A673 (cell line): ENCODE measurements at regions not wholly inside any gene's neighbourhood (a gene's known extent, or its start where the extent isn't known, plus 50 kb on each side); places are given as distances from the start of the nearest gene placed in this dataset.
"Not testable (repeated sequence)": the region's sequence is repeated elsewhere in the genome, so short reads cannot be mapped to it uniquely, and the experiment has no call there.

Experiments used
- BruUV-seq: library from RNA; stranded (reverse); fragments of 400-500 nt; replicated peaks from 2 replicates; lab custom pipeline; 2021; lab: Mats Ljungman, UMichigan
- CTCF ChIA-PET: fragments of 300-600 bp; sonication (Branson Sonifier 250); formaldehyde crosslinking; loops from one replicate; lab custom pipeline; 2022; ENCODE audit warnings: antibody characterized with exemption; lab: Charles Lee
- POLR2A ChIA-PET: fragments of 300-600 bp; sonication (Branson Sonifier 250); formaldehyde crosslinking; loops from one replicate; lab custom pipeline; 2022; ENCODE audit warnings: antibody characterized with exemption; ENCODE audit not compliant: low non-redundant PET; lab: Charles Lee
- DNase-seq: peaks from one replicate; pipeline ENCODE4 v3.0.0-alpha.2; 2015; ENCODE audit warnings: low spot score
- H3K27ac ChIP-seq: fragments of 200-600 bp; sonication (generic); 2 replicates; pipeline ENCODE4 v1.5.1; 2016; ENCODE audit warnings: mixed run types, low read depth, mild to moderate bottlenecking, mixed read lengths, antibody characterized with exemption, low read length; ENCODE audit not compliant: poor library complexity, severe bottlenecking
- H3K27me3 ChIP-seq: fragments of 200-600 bp; sonication (generic); replicated peaks from 2 replicates; pipeline ENCODE4 v1.6.1; 2017; ENCODE audit warnings: mixed run types, low read depth, mild to moderate bottlenecking, mixed read lengths, antibody characterized with exemption, low read length; ENCODE audit not compliant: insufficient read depth, poor library complexity
- H3K36me3 ChIP-seq: fragments of 200-600 bp; sonication (generic); 2 replicates; pipeline ENCODE4 v1.6.1; 2016; ENCODE audit warnings: mixed run types, mild to moderate bottlenecking, mixed read lengths, antibody characterized with exemption, low read length; ENCODE audit not compliant: insufficient read depth, poor library complexity, severe bottlenecking
- H3K4me1 ChIP-seq: fragments of 200-600 bp; sonication (generic); 2 replicates; pipeline ENCODE4 v1.6.1; 2017; ENCODE audit warnings: mixed run types, mild to moderate bottlenecking, mixed read lengths, antibody characterized with exemption, low read length; ENCODE audit not compliant: insufficient read depth, poor library complexity, severe bottlenecking
- H3K4me3 ChIP-seq: fragments of 200-600 bp; sonication (generic); 2 replicates; pipeline ENCODE4 v1.5.1; 2016; ENCODE audit warnings: low read depth, mixed run types, mild to moderate bottlenecking, mixed read lengths, low read length; ENCODE audit not compliant: poor library complexity, severe bottlenecking
- H3K9me3 ChIP-seq: fragments of 200-600 bp; sonication (generic); 2 replicates; pipeline ENCODE4 v1.6.1; 2016; ENCODE audit warnings: mixed run types, low read depth, mild to moderate bottlenecking, mixed read lengths, antibody characterized with exemption, low read length; ENCODE audit not compliant: poor library complexity, severe bottlenecking
- CTCF ChIP-seq: fragments of 300-800, 200-600 bp; sonication (generic); conservative IDR thresholded peaks from 2 replicates; pipeline ENCODE4 v1.5.1; 2017; ENCODE audit warnings: low read depth, mild to moderate bottlenecking, antibody characterized with exemption, low read length, moderate library complexity, mixed read lengths
- EZH2 ChIP-seq: fragments of 200-600 bp; sonication (generic); IDR thresholded peaks from 2 replicates; pipeline ENCODE4 v1.6.1; 2017; ENCODE audit warnings: borderline replicate concordance, low read depth, mild to moderate bottlenecking, mixed read lengths, antibody characterized with exemption, low read length; ENCODE audit not compliant: poor library complexity, severe bottlenecking
- intact Hi-C: fragments of 100-400 bp; cut with micrococcal nuclease; formaldehyde crosslinking; loops from one replicate; pipeline ENCODE4 v1.10.0; 2022; ENCODE audit not compliant: unreplicated experiment

GRCh38 chr4:140219567-140219966, 65.6 kb upstream of the MAML3 start:
- TF ChIP-seq EZH2 (no peak), CTCF (no peak)
- CTCF ChIA-PET = no interaction called here
- H3K36me3 ChIP-seq = no peaks in the 10 kb centered on the region
- no peak overlapping the region for H3K27ac ChIP-seq
- H3K9me3 ChIP-seq = no peaks in the 10 kb centered on the region
- POLR2A ChIA-PET = no interaction called here
- no peak for DNase-seq
- H3K27me3 ChIP-seq = no peaks in the 10 kb centered on the region
- no peak overlapping the region for H3K4me3 ChIP-seq
- intact Hi-C loops = no loop called here
- no TSS peak for BruUV-seq
- no peaks in the 10 kb centered on the region for H3K4me1 ChIP-seq

GRCh38 chr4:140219070-140219469, 65.1 kb upstream of the MAML3 start:
- H3K4me1 ChIP-seq, H3K27me3 ChIP-seq, CTCF ChIA-PET, H3K27ac ChIP-seq, POLR2A ChIA-PET, DNase-seq, H3K9me3 ChIP-seq, H3K36me3 ChIP-seq, BruUV-seq, intact Hi-C loops, H3K4me3 ChIP-seq: not testable (repeated sequence)

- no peaks in the 10 kb centered on the region for H3K27me3 ChIP-seq
- no peak for TF ChIP-seq CTCF
- no peak for TF ChIP-seq EZH2
- H3K4me3 ChIP-seq = no peak overlapping the region
- ChIA-PET POLR2A (no interaction called here), CTCF (no interaction called here)
- intact Hi-C loops = no loop called here
- no TSS peak for BruUV-seq
- H3K36me3 ChIP-seq = no peaks in the 10 kb centered on the region
- H3K9me3 ChIP-seq = no peaks in the 10 kb centered on the region
- H3K27ac ChIP-seq = no peak overlapping the region
- no peak for DNase-seq
- no peaks in the 10 kb centered on the region for H3K4me1 ChIP-seq
Measured at GRCh38 chr4:140213749-140214148, 59.8 kb upstream of the MAML3 start.

- no peaks in the 10 kb centered on the region for H3K9me3 ChIP-seq
- TF ChIP-seq CTCF (no peak), EZH2 (no peak)
- POLR2A ChIA-PET = no interaction called here
- CTCF ChIA-PET = no interaction called here
- intact Hi-C loops = no loop called here
- H3K4me3 ChIP-seq = no peak overlapping the region
- DNase-seq = no peak
- H3K27me3 ChIP-seq = no peaks in the 10 kb centered on the region
- H3K36me3 ChIP-seq = no peaks in the 10 kb centered on the region
- BruUV-seq = no TSS peak
- H3K4me1 ChIP-seq = no peaks in the 10 kb centered on the region
- no peak overlapping the region for H3K27ac ChIP-seq
Measured at GRCh38 chr4:140213116-140213515, 59.1 kb upstream of the MAML3 start.
